SKM-1 (cell line): ENCODE measurements at regions not wholly inside any gene's neighbourhood (a gene's known extent, or its start where the extent isn't known, plus 50 kb on each side); places are given as distances from the start of the nearest gene placed in this dataset.
A peak's percentile ranks its signal among the peaks of the same experiment; 100 is the strongest.
"Not testable (repeated sequence)": the region's sequence is repeated elsewhere in the genome, so short reads cannot be mapped to it uniquely, and the experiment has no call there.

Source experiments
- DNase-seq: peaks from one replicate; lab custom pipeline; 2025; ENCODE audit not compliant: unreplicated experiment; lab: John Stamatoyannopoulos, UW

- no peak for DNase-seq
Measured at GRCh38 chr10:118944959-118945633, 84.4 kb upstream of the NANOS1 start.

GRCh38 chr10:118948786-118949185 is 80.7 kb upstream of the NANOS1 start:
- no peak for DNase-seq

GRCh38 chr10:118950190-118950680 is 79.3 kb upstream of the NANOS1 start:
- DNase-seq = no peak

GRCh38 chr10:118950997-118951637 is 78.4 kb upstream of the NANOS1 start:
- DNase-seq = no peak

GRCh38 chr10:118952493-118953295 is 76.8 kb upstream of the NANOS1 start:
- no peak for DNase-seq

- no peak for DNase-seq
Measured at GRCh38 chr10:118953598-118954393, 75.7 kb upstream of the NANOS1 start.

- no peak for DNase-seq
Measured at GRCh38 chr10:118955531-118955930, 74.0 kb upstream of the NANOS1 start.

- DNase-seq = no peak
Measured at GRCh38 chr10:118955951-118956801, 73.3 kb upstream of the NANOS1 start.

- DNase-seq = no peak
Measured at GRCh38 chr10:118956802-118957442, 72.6 kb upstream of the NANOS1 start.

GRCh38 chr10:118957443-118957825 is 72.1 kb upstream of the NANOS1 start:
- DNase-seq = no peak

- DNase-seq = no peak
Measured at GRCh38 chr10:118957966-118958365, 71.5 kb upstream of the NANOS1 start.

- no peak for DNase-seq
Measured at GRCh38 chr10:118958559-118958958, 71.0 kb upstream of the NANOS1 start.

- DNase-seq = peak; percentile 26
Measured at GRCh38 chr10:118958984-118959925, 70.3 kb upstream of the NANOS1 start.

- no peak for DNase-seq
Measured at GRCh38 chr10:118960157-118961090, 69.1 kb upstream of the NANOS1 start.

- no peak for DNase-seq
Measured at GRCh38 chr10:118961436-118961835, 68.1 kb upstream of the NANOS1 start.

GRCh38 chr10:118962331-118962868 is 67.1 kb upstream of the NANOS1 start:
- DNase-seq = not testable (repeated sequence)

GRCh38 chr10:118963341-118963740 is 66.2 kb upstream of the NANOS1 start:
- DNase-seq = no peak
